Calu3 (cell line): ENCODE measurements at regions not wholly inside any gene's neighbourhood (a gene's known extent, or its start where the extent isn't known, plus 50 kb on each side); places are given as distances from the start of the nearest gene placed in this dataset.

Experiments used
- BruUV-seq: library from RNA; stranded (reverse); fragments of 400-500 nt; replicated peaks from 2 replicates; lab custom pipeline; 2021; lab: Mats Ljungman, UMichigan
- CTCF ChIA-PET: fragments of 300-600 bp; sonication (Branson Sonifier 250); formaldehyde crosslinking; loops from one replicate; lab custom pipeline; 2022; ENCODE audit warnings: antibody characterized with exemption; lab: Charles Lee
- DNase-seq: peaks from one replicate; pipeline ENCODE4 v3.0.0; 2022
- H3K27ac Mint-ChIP-seq: one replicate; pipeline ENCODE4 v1.8.0; 2022; ENCODE audit warnings: mixed read lengths; ENCODE audit not compliant: unreplicated experiment
- H3K27me3 Mint-ChIP-seq: one replicate; pipeline ENCODE4 v1.8.0; 2022; ENCODE audit warnings: mixed read lengths; ENCODE audit not compliant: unreplicated experiment
- H3K36me3 Mint-ChIP-seq: one replicate; pipeline ENCODE4 v1.8.0; 2022; ENCODE audit warnings: mild to moderate bottlenecking, moderate library complexity, mixed read lengths; ENCODE audit not compliant: insufficient read depth, unreplicated experiment
- H3K4me1 Mint-ChIP-seq: one replicate; pipeline ENCODE4 v1.8.0; 2022; ENCODE audit warnings: mild to moderate bottlenecking, low read depth, mixed read lengths; ENCODE audit not compliant: unreplicated experiment
- H3K4me3 Mint-ChIP-seq: one replicate; pipeline ENCODE4 v1.8.0; 2022; ENCODE audit warnings: mild to moderate bottlenecking, low read depth, moderate library complexity, mixed read lengths; ENCODE audit not compliant: unreplicated experiment
- H3K9me3 Mint-ChIP-seq: one replicate; pipeline ENCODE4 v1.8.0; 2022; ENCODE audit warnings: low read depth, mixed read lengths; ENCODE audit not compliant: unreplicated experiment
- CTCF ChIP-seq: fragments of 200-600 bp; IDR thresholded peaks from one replicate; pipeline ENCODE4 v1.8.0; 2022; ENCODE audit warnings: antibody characterized with exemption; ENCODE audit not compliant: unreplicated experiment
- intact Hi-C: fragments of 100-400 bp; cut with micrococcal nuclease; formaldehyde crosslinking; loops from one replicate; pipeline ENCODE4 v1.10.0; 2022; ENCODE audit not compliant: unreplicated experiment

DNA sequence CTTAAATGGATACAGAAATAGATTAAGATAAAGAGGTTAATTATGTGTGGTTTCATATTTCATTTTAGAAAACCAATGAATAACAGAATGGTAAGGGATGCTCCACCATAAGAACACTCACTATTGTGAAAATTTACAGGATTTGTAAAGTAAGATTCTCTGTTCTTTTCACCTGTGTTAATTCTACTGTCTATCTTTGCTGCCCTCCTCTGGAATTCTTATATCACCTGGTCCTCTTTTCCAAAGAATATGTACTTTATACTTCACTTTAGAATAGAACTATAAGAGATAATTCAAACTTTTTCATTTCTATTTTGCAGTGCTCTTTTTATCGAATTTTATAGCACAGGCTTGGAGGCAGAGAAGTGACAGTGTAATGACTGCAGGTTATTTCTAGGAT lies 213.4 kb downstream of the LURAP1L start:
- Mint-ChIP-seq H3K27me3 (no peaks in the 10 kb centered on the region), H3K36me3 (no peaks in the 10 kb centered on the region), H3K4me1 (no peaks in the 10 kb centered on the region), H3K9me3 (no peaks in the 10 kb centered on the region), H3K4me3 (no peak overlapping the region), H3K27ac (no peak overlapping the region)
- DNase-seq = no peak
- intact Hi-C loops = loop anchor here (5.0 kb wide), 1 partner anchor 271 kb away; no protein-coding TSS in a partner anchor
- CTCF ChIA-PET = no interaction called here
- no TSS peak for BruUV-seq
- no peak for TF ChIP-seq CTCF

DNA sequence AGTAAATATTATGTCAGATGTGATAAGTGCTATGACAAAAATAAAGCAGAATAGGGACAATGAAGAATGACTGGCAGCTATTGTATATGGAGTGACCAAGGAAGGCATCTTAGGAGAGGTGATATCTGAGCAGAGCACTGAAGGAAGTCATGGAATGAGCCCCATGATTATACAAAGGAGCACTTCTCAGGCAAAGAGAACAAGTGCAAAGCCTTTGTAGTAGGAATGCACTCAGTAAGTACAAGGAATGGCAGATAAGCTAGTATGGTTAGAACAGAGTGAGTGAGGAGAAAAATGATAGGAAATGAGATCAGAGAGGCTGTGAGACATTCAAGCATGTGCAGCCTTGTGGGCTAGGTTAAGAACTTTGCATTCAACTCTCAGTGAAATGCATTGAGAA lies 214.8 kb downstream of the LURAP1L start:
- TF ChIP-seq CTCF = no peak
- no peaks in the 10 kb centered on the region for H3K27me3 Mint-ChIP-seq
- H3K36me3 Mint-ChIP-seq = no peaks in the 10 kb centered on the region
- no TSS peak for BruUV-seq
- no peak overlapping the region for H3K27ac Mint-ChIP-seq
- intact Hi-C loops = loop anchor here (5.0 kb wide), 1 partner anchor 272 kb away; no protein-coding TSS in a partner anchor
- no peak for DNase-seq
- no peaks in the 10 kb centered on the region for H3K4me1 Mint-ChIP-seq
- H3K9me3 Mint-ChIP-seq = no peaks in the 10 kb centered on the region
- no peak overlapping the region for H3K4me3 Mint-ChIP-seq
- CTCF ChIA-PET = no interaction called here

GRCh38 chr9:12993466-12993865 lies 218.6 kb downstream of the LURAP1L start:
- intact Hi-C loops = no loop called here
- CTCF ChIA-PET = no interaction called here
- Mint-ChIP-seq H3K27ac (no peak overlapping the region), H3K4me3 (no peak overlapping the region), H3K27me3 (no peaks in the 10 kb centered on the region), H3K36me3 (no peaks in the 10 kb centered on the region), H3K9me3 (no peaks in the 10 kb centered on the region), H3K4me1 (no peaks in the 10 kb centered on the region)
- no peak for DNase-seq
- no peak for TF ChIP-seq CTCF
- BruUV-seq = no TSS peak

DNA sequence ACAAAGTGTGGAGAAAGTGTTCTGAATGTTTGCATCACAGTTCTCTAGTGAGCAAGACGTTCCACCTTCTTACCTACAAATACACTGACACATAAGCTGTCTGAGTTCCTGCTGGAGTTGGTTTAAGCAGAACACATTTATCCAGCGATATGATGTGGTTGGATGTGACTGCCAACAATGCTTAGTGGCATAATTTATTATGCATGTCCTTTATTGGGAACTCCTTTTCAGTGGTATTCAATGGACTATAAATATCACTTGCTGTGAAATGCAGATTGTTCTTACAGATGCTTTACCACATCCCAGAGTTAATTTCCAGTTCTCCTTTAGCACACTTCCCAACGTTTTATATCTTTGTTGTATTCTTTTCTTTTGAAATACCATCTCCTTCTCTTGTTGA lies 222.2 kb downstream of the LURAP1L start:
- H3K9me3 Mint-ChIP-seq = no peaks in the 10 kb centered on the region
- CTCF ChIA-PET = interaction anchor here (0.7 kb wide), 1 partner anchor 24 kb away, joined by 3 read pairs; no protein-coding TSS in a partner anchor
- no peak for DNase-seq
- no peaks in the 10 kb centered on the region for H3K36me3 Mint-ChIP-seq
- BruUV-seq = no TSS peak
- intact Hi-C loops = no loop called here
- no peak overlapping the region for H3K4me3 Mint-ChIP-seq
- no peaks in the 10 kb centered on the region for H3K27me3 Mint-ChIP-seq
- no peaks in the 10 kb centered on the region for H3K4me1 Mint-ChIP-seq
- TF ChIP-seq CTCF = no peak
- no peak overlapping the region for H3K27ac Mint-ChIP-seq
